Testis (tissue), 2 donors: ENCODE measurements at regions not wholly inside any gene's neighbourhood (a gene's known extent, or its start where the extent isn't known, plus 50 kb on each side); places are given as distances from the start of the nearest gene placed in this dataset.

Experiments used
- CTCF ChIP-seq, 3 experiments: fragments of 450-650 bp in 2 of 3; fragments of 200-600 bp in 1 of 3; sonication (generic) in 1 of 3; IDR thresholded peaks; one replicate each; pipeline ENCODE4 v1.5.1; 2016 to 2019; ENCODE audit warnings: antibody characterized with exemption in 3 of 3, mild to moderate bottlenecking in 2 of 3, moderate library complexity in 1 of 3
- POLR2A ChIP-seq: fragments of 450-650 bp; IDR thresholded peaks from one replicate; pipeline ENCODE4 v1.6.1; 2017; ENCODE audit warnings: antibody characterized with exemption, mild to moderate bottlenecking, moderate library complexity

GRCh38 chr2:224190234-224190935 is 151.3 kb upstream of the SERPINE2 start:
- TF ChIP-seq CTCF (IDR thresholded peaks at IDR 0.05) (no peak), POLR2A (no peak)
